Caco-2 (cell line): ENCODE measurements at regions not wholly inside any gene's neighbourhood (a gene's known extent, or its start where the extent isn't known, plus 50 kb on each side); places are given as distances from the start of the nearest gene placed in this dataset.

Experiments used
- BruUV-seq: library from RNA; stranded (reverse); fragments of 400-500 nt; replicated peaks from 2 replicates; lab custom pipeline; 2021; lab: Mats Ljungman, UMichigan
- CTCF ChIA-PET: fragments of 300-600 bp; sonication (Branson Sonifier 250); formaldehyde crosslinking; loops from one replicate; lab custom pipeline; 2022; ENCODE audit warnings: antibody characterized with exemption; lab: Charles Lee
- POLR2A ChIA-PET: fragments of 300-600 bp; sonication (Branson Sonifier 250); formaldehyde crosslinking; loops from one replicate; lab custom pipeline; 2022; ENCODE audit warnings: antibody characterized with exemption; lab: Charles Lee
- DNase-seq, 2 experiments: peaks; one replicate each; pipeline versions ENCODE4 v3.0.0 to v3.0.0-alpha.2; 2020 to 2022
- H3K27me3 ChIP-seq: replicated peaks from 2 replicates; pipeline ENCODE4 v1.6.0; 2011; ENCODE audit warnings: low read length; ENCODE audit not compliant: control insufficient read depth, insufficient read depth
- H3K36me3 ChIP-seq: 2 replicates; pipeline ENCODE4 v1.5.1; 2011; ENCODE audit warnings: low read length; ENCODE audit not compliant: control insufficient read depth, insufficient read depth
- H3K4me1 ChIP-seq: fragments of 250-450 bp; sonication (Bioruptor Pico); 2 replicates; pipeline ENCODE4 v1.5.1; 2020; ENCODE audit warnings: mild to moderate bottlenecking
- H3K4me3 ChIP-seq: 2 replicates; pipeline ENCODE4 v1.5.1; 2011; ENCODE audit warnings: low read depth, mild to moderate bottlenecking, control low read depth, low read length
- H3K9me3 ChIP-seq: fragments of 250-450 bp; sonication (Bioruptor Pico); 2 replicates; pipeline ENCODE4 v1.5.1; 2020; ENCODE audit warnings: mild to moderate bottlenecking, moderate library complexity
- H3K27ac Mint-ChIP-seq: one replicate; pipeline ENCODE4 v1.8.0; 2022; ENCODE audit warnings: mixed read lengths; ENCODE audit not compliant: unreplicated experiment
- H3K27me3 Mint-ChIP-seq: one replicate; pipeline ENCODE4 v1.8.0; 2022; ENCODE audit warnings: mixed read lengths; ENCODE audit not compliant: insufficient read depth, unreplicated experiment
- H3K36me3 Mint-ChIP-seq: one replicate; pipeline ENCODE4 v1.8.0; 2022; ENCODE audit warnings: mild to moderate bottlenecking, mixed read lengths; ENCODE audit not compliant: insufficient read depth, unreplicated experiment
- H3K4me1 Mint-ChIP-seq: one replicate; pipeline ENCODE4 v1.8.0; 2022; ENCODE audit warnings: low read depth, mixed read lengths; ENCODE audit not compliant: unreplicated experiment
- H3K4me3 Mint-ChIP-seq: one replicate; pipeline ENCODE4 v1.8.0; 2022; ENCODE audit warnings: mild to moderate bottlenecking, moderate library complexity, mixed read lengths; ENCODE audit not compliant: unreplicated experiment
- H3K9me3 Mint-ChIP-seq: one replicate; pipeline ENCODE4 v1.8.0; 2022; ENCODE audit warnings: mixed read lengths; ENCODE audit not compliant: unreplicated experiment
- intact Hi-C: fragments of 100-400 bp; cut with micrococcal nuclease; formaldehyde crosslinking; loops from one replicate; pipeline ENCODE4 v1.10.0; 2022; ENCODE audit not compliant: unreplicated experiment
- TF ChIP-seq, protein P1 (sequence below), 2 experiments: fragments of 200-600 bp in 1 of 2; IDR thresholded peaks; 1 replicate in 1 of 2; 2 replicates in 1 of 2; pipeline versions ENCODE4 v1.5.1 to v1.8.0; 2011 to 2022; ENCODE audit warnings: antibody characterized with exemption in 1 of 2, control low read depth in 1 of 2, inconsistent platforms in 1 of 2, low read depth in 1 of 2, low read length in 1 of 2, mild to moderate bottlenecking in 1 of 2, moderate library complexity in 1 of 2; ENCODE audit not compliant: insufficient read depth in 1 of 2, severe bottlenecking in 1 of 2, unreplicated experiment in 1 of 2

DNA sequence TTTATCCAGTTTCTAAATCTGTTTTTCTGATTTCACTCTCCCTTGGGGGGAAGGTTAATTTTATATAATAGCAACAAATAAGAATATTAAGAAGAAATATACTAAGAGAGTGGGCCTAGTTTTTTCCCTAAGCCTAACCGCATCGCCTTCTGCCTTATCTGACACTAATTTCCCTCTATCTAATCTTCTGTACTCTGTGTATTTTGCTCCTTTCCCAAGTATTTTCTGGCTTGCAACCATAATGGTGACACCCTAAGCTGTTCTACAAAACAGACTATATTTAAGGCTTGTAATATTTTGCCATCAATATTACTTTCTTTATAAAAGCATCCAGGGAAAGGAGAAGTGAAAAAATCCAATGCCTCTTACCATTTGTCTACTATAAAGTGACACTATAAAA, 1168.8 kb downstream of the GALC start:
- Mint-ChIP-seq H3K4me3 (no peak overlapping the region), H3K27me3 (peaks cover 15% of the 10 kb centered on the region), H3K36me3 (no peaks in the 10 kb centered on the region), H3K4me1 (no peaks in the 10 kb centered on the region), H3K9me3 (no peaks in the 10 kb centered on the region), H3K27ac (no peak overlapping the region)
- DNase-seq: no peak
- no peak overlapping the region for H3K4me3 ChIP-seq
- CTCF ChIA-PET: no interaction called here
- intact Hi-C loops: no loop called here
- BruUV-seq: no TSS peak
- H3K4me1 ChIP-seq: no peaks in the 10 kb centered on the region
- no peaks in the 10 kb centered on the region for H3K27me3 ChIP-seq
- TF ChIP-seq, protein P1, sequence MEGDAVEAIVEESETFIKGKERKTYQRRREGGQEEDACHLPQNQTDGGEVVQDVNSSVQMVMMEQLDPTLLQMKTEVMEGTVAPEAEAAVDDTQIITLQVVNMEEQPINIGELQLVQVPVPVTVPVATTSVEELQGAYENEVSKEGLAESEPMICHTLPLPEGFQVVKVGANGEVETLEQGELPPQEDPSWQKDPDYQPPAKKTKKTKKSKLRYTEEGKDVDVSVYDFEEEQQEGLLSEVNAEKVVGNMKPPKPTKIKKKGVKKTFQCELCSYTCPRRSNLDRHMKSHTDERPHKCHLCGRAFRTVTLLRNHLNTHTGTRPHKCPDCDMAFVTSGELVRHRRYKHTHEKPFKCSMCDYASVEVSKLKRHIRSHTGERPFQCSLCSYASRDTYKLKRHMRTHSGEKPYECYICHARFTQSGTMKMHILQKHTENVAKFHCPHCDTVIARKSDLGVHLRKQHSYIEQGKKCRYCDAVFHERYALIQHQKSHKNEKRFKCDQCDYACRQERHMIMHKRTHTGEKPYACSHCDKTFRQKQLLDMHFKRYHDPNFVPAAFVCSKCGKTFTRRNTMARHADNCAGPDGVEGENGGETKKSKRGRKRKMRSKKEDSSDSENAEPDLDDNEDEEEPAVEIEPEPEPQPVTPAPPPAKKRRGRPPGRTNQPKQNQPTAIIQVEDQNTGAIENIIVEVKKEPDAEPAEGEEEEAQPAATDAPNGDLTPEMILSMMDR (IDR thresholded peaks at IDR 0.05; ENCODE audit: insufficient read depth in 1 of 2, low read depth in 1 of 2, low read length in 1 of 2, severe bottlenecking in 1 of 2, unreplicated experiment in 1 of 2): no peak
- no peaks in the 10 kb centered on the region for H3K9me3 ChIP-seq
- no peaks in the 10 kb centered on the region for H3K36me3 ChIP-seq
- POLR2A ChIA-PET: no interaction called here

DNA sequence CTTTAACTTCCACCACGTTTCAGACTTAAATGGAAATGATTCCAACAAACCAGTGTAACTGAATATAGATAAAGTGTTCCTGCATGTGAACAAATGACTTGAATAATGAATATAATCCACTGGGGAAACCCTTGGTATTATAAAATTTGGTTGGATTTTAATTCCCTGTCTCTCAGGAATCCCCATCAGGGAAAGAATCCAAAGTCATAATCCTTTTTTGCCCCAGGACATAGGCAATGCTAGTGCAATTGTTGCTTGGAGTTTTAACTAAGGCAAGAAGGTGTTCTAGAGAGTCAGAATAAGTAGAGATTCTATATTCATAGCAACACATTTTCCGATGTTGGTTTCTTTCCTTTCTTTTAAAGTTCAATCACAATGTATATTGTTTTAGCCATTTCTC, 1169.4 kb downstream of the GALC start:
- no peak overlapping the region for H3K4me3 ChIP-seq
- Mint-ChIP-seq H3K4me3 (no peak overlapping the region), H3K27ac (no peak overlapping the region), H3K27me3 (peaks cover 15% of the 10 kb centered on the region), H3K36me3 (no peaks in the 10 kb centered on the region), H3K4me1 (no peaks in the 10 kb centered on the region), H3K9me3 (no peaks in the 10 kb centered on the region)
- no peaks in the 10 kb centered on the region for H3K9me3 ChIP-seq
- ChIA-PET POLR2A (no interaction called here), CTCF (no interaction called here)
- no peaks in the 10 kb centered on the region for H3K4me1 ChIP-seq
- intact Hi-C loops: no loop called here
- H3K27me3 ChIP-seq: no peaks in the 10 kb centered on the region
- no TSS peak for BruUV-seq
- no peak for DNase-seq
- H3K36me3 ChIP-seq: no peaks in the 10 kb centered on the region
- TF ChIP-seq, protein P1 (IDR thresholded peaks at IDR 0.05; ENCODE audit: insufficient read depth in 1 of 2, low read depth in 1 of 2, low read length in 1 of 2, severe bottlenecking in 1 of 2, unreplicated experiment in 1 of 2): no peak

DNA sequence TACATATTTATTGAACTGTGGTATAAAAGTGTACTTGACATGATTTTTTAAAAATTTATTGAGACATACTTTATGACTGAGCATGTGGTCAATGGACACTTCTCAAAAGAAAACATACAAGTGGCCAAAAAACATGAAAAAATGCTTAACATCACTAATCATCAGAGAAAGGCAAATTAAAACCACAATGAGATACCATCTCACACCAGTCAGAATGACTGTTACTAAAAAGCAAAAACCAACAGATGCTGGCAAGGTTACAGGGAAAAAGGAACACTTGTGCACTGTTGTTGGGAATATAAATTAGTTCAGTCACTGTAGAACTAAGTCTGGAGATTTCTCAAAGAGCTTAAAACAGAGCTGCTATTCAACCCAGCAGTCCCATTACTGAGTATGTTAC, 1177.6 kb downstream of the GALC start:
- ChIA-PET CTCF (no interaction called here), POLR2A (no interaction called here)
- no peak for DNase-seq
- H3K4me3 ChIP-seq: no peak overlapping the region
- H3K4me3 Mint-ChIP-seq: no peak overlapping the region
- H3K36me3 Mint-ChIP-seq: no peaks in the 10 kb centered on the region
- TF ChIP-seq, protein P1 (IDR thresholded peaks at IDR 0.05; ENCODE audit: insufficient read depth in 1 of 2, low read depth in 1 of 2, low read length in 1 of 2, severe bottlenecking in 1 of 2, unreplicated experiment in 1 of 2): no peak
- no peaks in the 10 kb centered on the region for H3K36me3 ChIP-seq
- H3K4me1 Mint-ChIP-seq: no peaks in the 10 kb centered on the region
- H3K9me3 ChIP-seq: no peaks in the 10 kb centered on the region
- BruUV-seq: no TSS peak
- H3K27ac Mint-ChIP-seq: no peak overlapping the region
- H3K4me1 ChIP-seq: no peaks in the 10 kb centered on the region
- H3K27me3 Mint-ChIP-seq: peaks cover 13% of the 10 kb centered on the region
- no peaks in the 10 kb centered on the region for H3K27me3 ChIP-seq
- intact Hi-C loops: no loop called here
- H3K9me3 Mint-ChIP-seq: no peaks in the 10 kb centered on the region
